ENCODE measurements at regions not wholly inside any gene's neighbourhood (a gene's known extent, or its start where the extent isn't known, plus 50 kb on each side); places are given as distances from the start of the nearest gene placed in this dataset.

- Histone ChIP-seq H3K4me1 (ENCODE audit: control insufficient read depth, insufficient read depth, low read length) (no peaks in the 10 kb centered on the region), H3K27me3 (ENCODE audit: control insufficient read depth, insufficient read depth, low read length) (no peaks in the 10 kb centered on the region), H3K36me3 (ENCODE audit: control insufficient read depth, insufficient read depth, low read length) (no peaks in the 10 kb centered on the region), H3K4me3 (ENCODE audit: low read length) (no peak overlapping the region), H3K9me3 (ENCODE audit: control insufficient read depth, insufficient read depth, low read length) (no peaks in the 10 kb centered on the region), H3K27ac (ENCODE audit: low read length) (no peak overlapping the region)
- no CpG with 5 or more reads among the region's 5 CpGs for WGBS (ENCODE audit: insufficient coverage, insufficient read length)
- DNase-seq (ENCODE audit: low read depth, low spot score): no peak
Observed at GRCh38 chr15:61396235-61396919, 167.3 kb upstream of the RORA start.

GRCh38 chr15:61393949-61394348 lies 164.8 kb upstream of the RORA start:
- Histone ChIP-seq H3K27me3 (ENCODE audit: control insufficient read depth, insufficient read depth, low read length) (no peaks in the 10 kb centered on the region), H3K4me3 (ENCODE audit: low read length) (no peak overlapping the region), H3K36me3 (ENCODE audit: control insufficient read depth, insufficient read depth, low read length) (no peaks in the 10 kb centered on the region), H3K4me1 (ENCODE audit: control insufficient read depth, insufficient read depth, low read length) (no peaks in the 10 kb centered on the region), H3K27ac (ENCODE audit: low read length) (no peak overlapping the region), H3K9me3 (ENCODE audit: control insufficient read depth, insufficient read depth, low read length) (no peaks in the 10 kb centered on the region)
- no peak for DNase-seq (ENCODE audit: low read depth, low spot score)
- no CpG with 5 or more reads among the region's 3 CpGs for WGBS (ENCODE audit: insufficient coverage, insufficient read length)

- Histone ChIP-seq H3K36me3 (ENCODE audit: control insufficient read depth, insufficient read depth, low read length) (no peaks in the 10 kb centered on the region), H3K27ac (ENCODE audit: low read length) (no peak overlapping the region), H3K27me3 (ENCODE audit: control insufficient read depth, insufficient read depth, low read length) (no peaks in the 10 kb centered on the region), H3K4me3 (ENCODE audit: low read length) (no peak overlapping the region), H3K9me3 (ENCODE audit: control insufficient read depth, insufficient read depth, low read length) (no peaks in the 10 kb centered on the region), H3K4me1 (ENCODE audit: control insufficient read depth, insufficient read depth, low read length) (no peaks in the 10 kb centered on the region)
- no CpG with 5 or more reads among the region's 3 CpGs for WGBS (ENCODE audit: insufficient coverage, insufficient read length)
- DNase-seq (ENCODE audit: low read depth, low spot score): no peak
Observed at GRCh38 chr15:61393524-61393923, 164.4 kb upstream of the RORA start.

- H3K27ac ChIP-seq (ENCODE audit: low read length): no peak overlapping the region
- H3K4me3 ChIP-seq (ENCODE audit: low read length): no peak overlapping the region
- H3K36me3 ChIP-seq (ENCODE audit: control insufficient read depth, insufficient read depth, low read length): no peaks in the 10 kb centered on the region
- no peaks in the 10 kb centered on the region for H3K4me1 ChIP-seq (ENCODE audit: control insufficient read depth, insufficient read depth, low read length)
- no peaks in the 10 kb centered on the region for H3K27me3 ChIP-seq (ENCODE audit: control insufficient read depth, insufficient read depth, low read length)
- no peak for DNase-seq (ENCODE audit: low read depth, low spot score)
- no peaks in the 10 kb centered on the region for H3K9me3 ChIP-seq (ENCODE audit: control insufficient read depth, insufficient read depth, low read length)
Observed at GRCh38 chr15:61390138-61390537, 161.0 kb upstream of the RORA start.

- Histone ChIP-seq H3K27ac (ENCODE audit: low read length) (no peak overlapping the region), H3K4me3 (ENCODE audit: low read length) (no peak overlapping the region), H3K27me3 (ENCODE audit: control insufficient read depth, insufficient read depth, low read length) (no peaks in the 10 kb centered on the region), H3K9me3 (ENCODE audit: control insufficient read depth, insufficient read depth, low read length) (no peaks in the 10 kb centered on the region), H3K4me1 (ENCODE audit: control insufficient read depth, insufficient read depth, low read length) (no peaks in the 10 kb centered on the region), H3K36me3 (ENCODE audit: control insufficient read depth, insufficient read depth, low read length) (no peaks in the 10 kb centered on the region)
- no CpG with 5 or more reads among the region's 6 CpGs for WGBS (ENCODE audit: insufficient coverage, insufficient read length)
- DNase-seq (ENCODE audit: low read depth, low spot score): no peak
Observed at GRCh38 chr15:61389334-61390028, 160.4 kb upstream of the RORA start.

- Histone ChIP-seq H3K27ac (ENCODE audit: low read length) (no peak overlapping the region), H3K36me3 (ENCODE audit: control insufficient read depth, insufficient read depth, low read length) (no peaks in the 10 kb centered on the region), H3K4me1 (ENCODE audit: control insufficient read depth, insufficient read depth, low read length) (no peaks in the 10 kb centered on the region), H3K9me3 (ENCODE audit: control insufficient read depth, insufficient read depth, low read length) (no peaks in the 10 kb centered on the region), H3K27me3 (ENCODE audit: control insufficient read depth, insufficient read depth, low read length) (no peaks in the 10 kb centered on the region), H3K4me3 (ENCODE audit: low read length) (no peak overlapping the region)
- no peak for DNase-seq (ENCODE audit: low read depth, low spot score)
Observed at GRCh38 chr15:61387675-61388074, 158.6 kb upstream of the RORA start.

GRCh38 chr15:61383421-61383820 lies 154.3 kb upstream of the RORA start:
- no peaks in the 10 kb centered on the region for H3K27me3 ChIP-seq (ENCODE audit: control insufficient read depth, insufficient read depth, low read length)
- H3K36me3 ChIP-seq (ENCODE audit: control insufficient read depth, insufficient read depth, low read length): no peaks in the 10 kb centered on the region
- no CpG with 5 or more reads among the region's 2 CpGs for WGBS (ENCODE audit: insufficient coverage, insufficient read length)
- no peak overlapping the region for H3K4me3 ChIP-seq (ENCODE audit: low read length)
- 0 out of 2 replicates have a peak, but pooled peaks cover 2% of the 10 kb centered on the region for H3K4me1 ChIP-seq (ENCODE audit: control insufficient read depth, insufficient read depth, low read length)
- H3K27ac ChIP-seq (ENCODE audit: low read length): no peak overlapping the region
- no peak for DNase-seq (ENCODE audit: low read depth, low spot score)
- H3K9me3 ChIP-seq (ENCODE audit: control insufficient read depth, insufficient read depth, low read length): no peaks in the 10 kb centered on the region

GRCh38 chr15:61382927-61383326 lies 153.8 kb upstream of the RORA start:
- Histone ChIP-seq H3K27ac (ENCODE audit: low read length) (no peak overlapping the region), H3K4me3 (ENCODE audit: low read length) (no peak overlapping the region), H3K27me3 (ENCODE audit: control insufficient read depth, insufficient read depth, low read length) (no peaks in the 10 kb centered on the region), H3K4me1 (ENCODE audit: control insufficient read depth, insufficient read depth, low read length) (0 out of 2 replicates have a peak, but pooled peaks cover 2% of the 10 kb centered on the region), H3K9me3 (ENCODE audit: control insufficient read depth, insufficient read depth, low read length) (no peaks in the 10 kb centered on the region), H3K36me3 (ENCODE audit: control insufficient read depth, insufficient read depth, low read length) (no peaks in the 10 kb centered on the region)
- no CpG with 5 or more reads among the region's 1 CpG for WGBS (ENCODE audit: insufficient coverage, insufficient read length)
- DNase-seq (ENCODE audit: low read depth, low spot score): no peak

- no CpG with 5 or more reads among the region's 3 CpGs for WGBS (ENCODE audit: insufficient coverage, insufficient read length)
- no peak for DNase-seq (ENCODE audit: low read depth, low spot score)
- Histone ChIP-seq H3K27me3 (ENCODE audit: control insufficient read depth, insufficient read depth, low read length) (no peaks in the 10 kb centered on the region), H3K27ac (ENCODE audit: low read length) (no peak overlapping the region), H3K4me1 (ENCODE audit: control insufficient read depth, insufficient read depth, low read length) (0 out of 2 replicates have a peak, but pooled peaks cover 2% of the 10 kb centered on the region), H3K36me3 (ENCODE audit: control insufficient read depth, insufficient read depth, low read length) (no peaks in the 10 kb centered on the region), H3K4me3 (ENCODE audit: low read length) (no peak overlapping the region), H3K9me3 (ENCODE audit: control insufficient read depth, insufficient read depth, low read length) (no peaks in the 10 kb centered on the region)
Observed at GRCh38 chr15:61381501-61381900, 152.4 kb upstream of the RORA start.

- H3K36me3 ChIP-seq (ENCODE audit: control insufficient read depth, insufficient read depth, low read length): no peaks in the 10 kb centered on the region
- no peak overlapping the region for H3K27ac ChIP-seq (ENCODE audit: low read length)
- H3K9me3 ChIP-seq (ENCODE audit: control insufficient read depth, insufficient read depth, low read length): no peaks in the 10 kb centered on the region
- 0 out of 2 replicates have a peak, but pooled peaks cover 2% of the 10 kb centered on the region for H3K4me1 ChIP-seq (ENCODE audit: control insufficient read depth, insufficient read depth, low read length)
- WGBS (ENCODE audit: insufficient coverage, insufficient read length): no CpG with 5 or more reads among the region's 2 CpGs
- H3K27me3 ChIP-seq (ENCODE audit: control insufficient read depth, insufficient read depth, low read length): no peaks in the 10 kb centered on the region
- H3K4me3 ChIP-seq (ENCODE audit: low read length): no peak overlapping the region
- no peak for DNase-seq (ENCODE audit: low read depth, low spot score)
Observed at GRCh38 chr15:61380270-61380669, 151.2 kb upstream of the RORA start.

- Histone ChIP-seq H3K9me3 (ENCODE audit: control insufficient read depth, insufficient read depth, low read length) (no peaks in the 10 kb centered on the region), H3K4me3 (ENCODE audit: low read length) (no peak overlapping the region), H3K36me3 (ENCODE audit: control insufficient read depth, insufficient read depth, low read length) (no peaks in the 10 kb centered on the region), H3K27ac (ENCODE audit: low read length) (no peak overlapping the region), H3K27me3 (ENCODE audit: control insufficient read depth, insufficient read depth, low read length) (no peaks in the 10 kb centered on the region), H3K4me1 (ENCODE audit: control insufficient read depth, insufficient read depth, low read length) (0 out of 2 replicates have a peak, but pooled peaks cover 2% of the 10 kb centered on the region)
- no CpG with 5 or more reads among the region's 1 CpG for WGBS (ENCODE audit: insufficient coverage, insufficient read length)
- DNase-seq (ENCODE audit: low read depth, low spot score): no peak
Observed at GRCh38 chr15:61379005-61379404, 149.9 kb upstream of the RORA start.

Data from iPS DF 6.9 (cell line).